SK-N-MC (cell line): ENCODE measurements at regions not wholly inside any gene's neighbourhood (a gene's known extent, or its start where the extent isn't known, plus 50 kb on each side); places are given as distances from the start of the nearest gene placed in this dataset.

Source experiments
- EZH2 ChIP-seq: fragments of 200-600 bp; sonication (generic); IDR thresholded peaks from one replicate; pipeline ENCODE4 v1.6.1; 2017; ENCODE audit warnings: antibody characterized with exemption
- POLR2AphosphoS5 ChIP-seq: IDR thresholded peaks from 2 replicates; pipeline ENCODE4 v1.6.1; 2012; ENCODE audit warnings: mild to moderate bottlenecking, low read depth, low read length, borderline replicate concordance

DNA sequence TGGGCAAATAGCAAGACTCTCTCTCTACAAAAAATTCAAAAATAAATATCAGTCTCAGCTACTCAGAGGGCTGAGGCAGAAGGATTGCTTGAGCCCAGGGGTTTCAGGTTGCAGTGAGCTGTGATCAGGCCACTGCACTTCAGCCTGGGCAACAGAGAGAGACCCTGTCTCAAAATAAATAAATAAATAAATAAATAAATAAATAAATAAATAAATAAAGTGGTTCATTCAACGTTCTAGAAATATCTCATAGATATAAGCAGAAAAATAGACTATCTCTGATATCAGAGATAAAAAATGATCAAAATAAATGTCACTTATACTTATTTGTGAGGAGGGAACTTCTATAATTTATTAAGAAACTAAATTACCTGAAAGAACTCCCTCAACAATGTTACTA is 480.9 kb downstream of the FBXO15 start:
- TF ChIP-seq EZH2 (no peak), POLR2AphosphoS5 (no peak)
